ENCODE measurements at regions not wholly inside any gene's neighbourhood (a gene's known extent, or its start where the extent isn't known, plus 50 kb on each side); places are given as distances from the start of the nearest gene placed in this dataset.

GRCh38 chr10:1968257-1969033, 231.1 kb upstream of the ADARB2 start:
- TF ChIP-seq, protein P1, sequence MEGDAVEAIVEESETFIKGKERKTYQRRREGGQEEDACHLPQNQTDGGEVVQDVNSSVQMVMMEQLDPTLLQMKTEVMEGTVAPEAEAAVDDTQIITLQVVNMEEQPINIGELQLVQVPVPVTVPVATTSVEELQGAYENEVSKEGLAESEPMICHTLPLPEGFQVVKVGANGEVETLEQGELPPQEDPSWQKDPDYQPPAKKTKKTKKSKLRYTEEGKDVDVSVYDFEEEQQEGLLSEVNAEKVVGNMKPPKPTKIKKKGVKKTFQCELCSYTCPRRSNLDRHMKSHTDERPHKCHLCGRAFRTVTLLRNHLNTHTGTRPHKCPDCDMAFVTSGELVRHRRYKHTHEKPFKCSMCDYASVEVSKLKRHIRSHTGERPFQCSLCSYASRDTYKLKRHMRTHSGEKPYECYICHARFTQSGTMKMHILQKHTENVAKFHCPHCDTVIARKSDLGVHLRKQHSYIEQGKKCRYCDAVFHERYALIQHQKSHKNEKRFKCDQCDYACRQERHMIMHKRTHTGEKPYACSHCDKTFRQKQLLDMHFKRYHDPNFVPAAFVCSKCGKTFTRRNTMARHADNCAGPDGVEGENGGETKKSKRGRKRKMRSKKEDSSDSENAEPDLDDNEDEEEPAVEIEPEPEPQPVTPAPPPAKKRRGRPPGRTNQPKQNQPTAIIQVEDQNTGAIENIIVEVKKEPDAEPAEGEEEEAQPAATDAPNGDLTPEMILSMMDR (IDR thresholded peaks at IDR 0.05) = no peak
- no peak for TF ChIP-seq POLR2A (IDR thresholded peaks at IDR 0.05)
